Upper lobe of left lung (tissue), 6 donors: ENCODE measurements at regions not wholly inside any gene's neighbourhood (a gene's known extent, or its start where the extent isn't known, plus 50 kb on each side); places are given as distances from the start of the nearest gene placed in this dataset.

Source experiments
- ATAC-seq, 2 donors: fragments of 200-7000 bp; cut with Tn5 transposase; one replicate each; pipeline ENCODE4 v1.9.1; 2022; ENCODE audit warnings: mild to moderate bottlenecking in 2 of 2, moderate library complexity in 2 of 2; ENCODE audit not compliant: low FRiP score in 2 of 2
- DNase-seq, 2 donors: peaks; one replicate each; pipeline ENCODE4 v3.0.0-alpha.2; 2019 to 2020
- H3K27ac ChIP-seq, 4 donors: fragments of 200-600 bp; sonication (generic); one replicate each; pipeline ENCODE4 v1.5.1; 2016 to 2019
- H3K27me3 ChIP-seq, 4 donors: fragments of 200-600 bp; sonication (generic); one replicate each; pipeline ENCODE4 v1.5.1; 2017 to 2019
- H3K36me3 ChIP-seq, 4 donors: fragments of 200-600 bp; sonication (generic); one replicate each; pipeline ENCODE4 v1.5.1; 2016 to 2019
- H3K4me1 ChIP-seq, 4 donors: fragments of 200-600 bp; sonication (generic); one replicate each; pipeline ENCODE4 v1.5.1; 2018 to 2019
- H3K4me3 ChIP-seq, 4 donors: fragments of 200-600 bp; sonication (generic); one replicate each; pipeline ENCODE4 v1.5.1; 2017 to 2019; ENCODE audit warnings: mild to moderate bottlenecking in 2 of 4, moderate library complexity in 1 of 4
- H3K9me3 ChIP-seq, 4 donors: fragments of 200-600 bp; sonication (generic); one replicate each; pipeline ENCODE4 v1.5.1; 2018 to 2019
- CTCF ChIP-seq, 6 experiments: fragments of 450-650 bp in 4 of 6; fragments of 200-600 bp in 2 of 6; sonication (generic) in 2 of 6; IDR thresholded peaks; one replicate each; pipeline ENCODE4 v1.5.1; 2016 to 2019; ENCODE audit warnings: antibody characterized with exemption in 6 of 6
- EP300 ChIP-seq, 4 donors: sonication (generic); formaldehyde crosslinking; IDR thresholded peaks; one replicate each; pipeline ENCODE4 v1.5.1; 2017; ENCODE audit warnings: antibody characterized with exemption in 4 of 4, control low read depth in 2 of 4
- POLR2A ChIP-seq, 4 donors: fragments of 450-650 bp; IDR thresholded peaks; one replicate each; pipeline ENCODE4 v1.5.1; 2016 to 2017; ENCODE audit warnings: antibody characterized with exemption in 4 of 4, mild to moderate bottlenecking in 2 of 4
- POLR2AphosphoS5 ChIP-seq, 2 donors: sonication (generic); formaldehyde crosslinking; IDR thresholded peaks; one replicate each; pipeline ENCODE4 v1.5.1; 2017; ENCODE audit warnings: antibody characterized with exemption in 2 of 2
- WGBS, 2 donors: methylation state at CpG; one replicate each; pipeline ENCODE4 v1.1.5; 2017 to 2018; 5-methylcytosine and 5-hydroxymethylcytosine counted together
- donor health status: DM: no; HTN: no; CAD: no; lungs with moderate emphysema.
- donor health status: DM: no; HTN: yes; CAD: no; lungs with severe emphysema.

DNA sequence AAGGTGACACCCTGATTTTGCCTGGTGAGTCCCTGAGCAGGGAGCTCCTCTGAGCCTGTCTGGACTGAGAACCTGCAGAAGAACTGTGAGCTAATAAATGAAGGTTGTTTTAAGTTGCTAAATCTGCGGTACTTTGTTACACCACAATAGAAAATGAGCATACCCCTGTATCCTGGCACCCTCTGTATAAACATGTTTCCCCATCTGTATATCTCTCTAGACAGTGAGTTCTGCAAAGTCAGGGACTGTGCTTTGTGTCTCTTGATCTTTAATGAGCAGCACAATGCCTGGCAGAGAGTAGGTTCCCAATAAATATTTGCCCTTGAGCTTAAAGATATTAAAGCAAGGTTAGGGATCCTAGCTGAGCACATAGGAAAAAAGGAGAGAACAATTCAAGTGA is 228.8 kb downstream of the OMA1 start:
- Histone ChIP-seq H3K4me3 (no peak overlapping the region), H3K27me3 (no peaks in the 10 kb centered on the region), H3K27ac (no peak overlapping the region), H3K4me1 (no peaks in the 10 kb centered on the region), H3K36me3 (no peaks in the 10 kb centered on the region), H3K9me3 (peaks cover 0 to 7% (median 0%) of the 10 kb centered on the region in 4 donors)
- ATAC-seq: no peak
- no peak for DNase-seq
- TF ChIP-seq POLR2AphosphoS5 (IDR thresholded peaks at IDR 0.05): no peak
- WGBS, 2 donors: 92 to 97% methylated on average over 1 of the region's 1 CpG

DNA sequence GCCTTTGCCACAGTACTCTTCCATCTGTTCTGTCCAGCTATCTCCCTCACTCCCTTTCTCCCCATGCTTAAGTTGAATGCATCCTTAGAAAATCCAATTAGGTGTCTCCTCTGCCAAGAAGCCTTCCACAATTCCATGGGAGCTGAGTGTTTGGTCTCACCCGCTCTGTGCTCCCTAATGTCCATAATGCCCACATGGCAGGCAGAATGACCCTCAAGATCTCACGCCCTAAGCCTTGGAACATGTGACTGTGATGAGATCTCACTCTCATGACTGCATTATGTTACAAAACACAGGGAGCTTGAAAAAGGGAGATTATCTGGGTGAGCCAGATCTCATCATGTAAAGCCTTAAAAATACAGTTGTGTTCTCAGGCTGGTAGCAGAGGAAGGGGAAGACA is 229.4 kb downstream of the OMA1 start:
- DNase-seq: no peak
- 95 to 98% methylated on average over 2 of the region's 2 CpGs for WGBS, 2 donors
- H3K4me1 ChIP-seq: no peaks in the 10 kb centered on the region
- no peak overlapping the region for H3K4me3 ChIP-seq
- peaks cover 0 to 7% (median 0%) of the 10 kb centered on the region in 4 donors for H3K9me3 ChIP-seq
- H3K36me3 ChIP-seq: no peaks in the 10 kb centered on the region
- no peaks in the 10 kb centered on the region for H3K27me3 ChIP-seq
- no peak overlapping the region for H3K27ac ChIP-seq
- no peak for ATAC-seq
- no peak for TF ChIP-seq POLR2A (IDR thresholded peaks at IDR 0.05)
- TF ChIP-seq POLR2AphosphoS5 (IDR thresholded peaks at IDR 0.05): no peak
- no peak for TF ChIP-seq EP300 (IDR thresholded peaks at IDR 0.05)
- TF ChIP-seq CTCF (IDR thresholded peaks at IDR 0.05): no peak

GRCh38 chr1:58316141-58316540 is 230.4 kb downstream of the OMA1 start:
- H3K36me3 ChIP-seq: no peaks in the 10 kb centered on the region
- H3K4me1 ChIP-seq: no peaks in the 10 kb centered on the region
- H3K27me3 ChIP-seq: no peaks in the 10 kb centered on the region
- no peak for DNase-seq
- TF ChIP-seq POLR2A (IDR thresholded peaks at IDR 0.05) (no peak), POLR2AphosphoS5 (IDR thresholded peaks at IDR 0.05) (no peak), EP300 (IDR thresholded peaks at IDR 0.05) (no peak), CTCF (IDR thresholded peaks at IDR 0.05) (no peak)
- no peak overlapping the region for H3K4me3 ChIP-seq
- H3K9me3 ChIP-seq: peaks cover 0 to under 1% (median 0%) of the 10 kb centered on the region in 4 donors
- H3K27ac ChIP-seq: no peak overlapping the region
- no peak for ATAC-seq

DNA sequence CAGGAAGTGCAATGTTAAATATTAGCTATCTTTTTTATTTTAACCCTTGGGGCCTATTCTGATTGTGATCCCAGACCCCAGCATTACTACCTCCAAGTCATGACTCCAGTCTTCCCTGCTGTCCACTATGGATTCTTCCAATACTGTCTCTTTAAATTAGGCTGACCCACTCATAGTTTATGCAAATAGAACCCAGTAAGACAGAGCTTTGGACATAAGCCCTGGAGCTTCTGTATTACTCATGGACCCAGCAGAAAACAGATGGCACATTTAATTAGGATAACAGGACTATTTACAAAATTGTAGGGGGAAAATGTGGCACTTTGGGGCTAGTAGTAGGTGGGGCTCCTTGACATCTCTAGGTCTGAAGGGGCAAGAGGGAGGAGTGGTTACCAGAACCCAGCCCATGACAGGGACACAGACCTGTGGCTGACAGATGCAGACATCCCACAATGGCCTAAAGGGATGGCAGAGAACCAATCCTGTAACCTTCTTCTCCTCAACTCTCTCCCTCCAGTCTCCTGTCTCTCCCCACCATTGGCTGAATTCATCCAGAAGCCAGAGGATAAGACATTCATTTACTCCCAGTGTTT is 233.5 kb downstream of the OMA1 start:
- Histone ChIP-seq H3K4me3 (no peak overlapping the region), H3K27ac (no peak overlapping the region), H3K4me1 (no peaks in the 10 kb centered on the region), H3K27me3 (no peaks in the 10 kb centered on the region), H3K36me3 (no peaks in the 10 kb centered on the region), H3K9me3 (no peaks in the 10 kb centered on the region)
- TF ChIP-seq POLR2A (IDR thresholded peaks at IDR 0.05): no peak
- no peak for TF ChIP-seq CTCF (IDR thresholded peaks at IDR 0.05)
- TF ChIP-seq EP300 (IDR thresholded peaks at IDR 0.05): no peak
- no peak for TF ChIP-seq POLR2AphosphoS5 (IDR thresholded peaks at IDR 0.05)
- ATAC-seq (no peak), DNase-seq (no peak)

DNA sequence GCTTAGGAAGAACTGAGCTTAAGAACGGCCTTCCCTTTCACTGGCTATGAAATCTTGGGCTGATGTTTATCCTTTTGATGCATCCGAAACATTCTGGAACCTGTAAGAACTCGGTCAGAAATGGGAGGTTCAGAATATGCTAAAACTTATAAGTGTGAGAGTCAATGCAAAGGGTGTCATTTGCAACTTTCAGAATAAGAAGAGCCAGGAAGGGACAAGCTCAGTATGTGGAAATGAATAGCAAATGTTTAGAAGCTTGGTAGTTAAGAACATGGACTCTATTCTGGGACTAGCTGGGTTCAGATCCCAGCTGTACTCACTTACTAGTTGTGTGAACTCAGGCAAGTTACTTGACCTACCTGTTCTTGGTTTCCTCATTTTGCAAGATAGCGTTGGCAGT is 234.1 kb downstream of the OMA1 start:
- no peak for TF ChIP-seq POLR2A (IDR thresholded peaks at IDR 0.05)
- no peak for TF ChIP-seq EP300 (IDR thresholded peaks at IDR 0.05)
- TF ChIP-seq POLR2AphosphoS5 (IDR thresholded peaks at IDR 0.05): no peak
- TF ChIP-seq CTCF (IDR thresholded peaks at IDR 0.05): no peak
- no peaks in the 10 kb centered on the region for H3K9me3 ChIP-seq
- 82 to 84% methylated on average over 4 of the region's 4 CpGs for WGBS, 2 donors
- ATAC-seq (no peak), DNase-seq (no peak)
- H3K27ac ChIP-seq: no peak overlapping the region
- H3K4me3 ChIP-seq: no peak overlapping the region
- H3K27me3 ChIP-seq: no peaks in the 10 kb centered on the region
- H3K4me1 ChIP-seq: no peaks in the 10 kb centered on the region
- no peaks in the 10 kb centered on the region for H3K36me3 ChIP-seq
